ENCODE measurements at regions not wholly inside any gene's neighbourhood (a gene's known extent, or its start where the extent isn't known, plus 50 kb on each side); places are given as distances from the start of the nearest gene placed in this dataset.

GRCh38 chr20:57958050-57958420 is 248.2 kb upstream of the PMEPA1 start:
- no peak for DNase-seq (ENCODE audit: extremely low read depth, low read depth)

GRCh38 chr20:57957411-57958049 is 247.7 kb upstream of the PMEPA1 start:
- DNase-seq (ENCODE audit: extremely low read depth, low read depth), result no peak

GRCh38 chr20:57953638-57954037 is 243.8 kb upstream of the PMEPA1 start:
- no peak for DNase-seq (ENCODE audit: extremely low read depth, low read depth)

GRCh38 chr20:57952136-57952535 is 242.3 kb upstream of the PMEPA1 start:
- no peak for DNase-seq (ENCODE audit: extremely low read depth, low read depth)

- no peak for DNase-seq (ENCODE audit: extremely low read depth, low read depth)
Measured at GRCh38 chr20:57951549-57951948, 241.7 kb upstream of the PMEPA1 start.

GRCh38 chr20:57950764-57951485 is 241.1 kb upstream of the PMEPA1 start:
- no peak for DNase-seq (ENCODE audit: extremely low read depth, low read depth)

GRCh38 chr20:57948180-57948955 is 238.6 kb upstream of the PMEPA1 start:
- no peak for DNase-seq (ENCODE audit: extremely low read depth, low read depth)

GRCh38 chr20:57947421-57948179 is 237.8 kb upstream of the PMEPA1 start:
- no peak for DNase-seq (ENCODE audit: extremely low read depth, low read depth)

GRCh38 chr20:57946559-57947315 is 236.9 kb upstream of the PMEPA1 start:
- no peak for DNase-seq (ENCODE audit: extremely low read depth, low read depth)

- no peak for DNase-seq (ENCODE audit: extremely low read depth, low read depth)
Measured at GRCh38 chr20:57944988-57945387, 235.2 kb upstream of the PMEPA1 start.

GRCh38 chr20:57943950-57944349 is 234.1 kb upstream of the PMEPA1 start:
- DNase-seq (ENCODE audit: extremely low read depth, low read depth), result no peak

- DNase-seq (ENCODE audit: extremely low read depth, low read depth), result no peak
Measured at GRCh38 chr20:57943291-57943690, 233.5 kb upstream of the PMEPA1 start.

GRCh38 chr20:57941604-57942381 is 232.0 kb upstream of the PMEPA1 start:
- DNase-seq (ENCODE audit: extremely low read depth, low read depth), result no peak

GRCh38 chr20:57940868-57941522 is 231.2 kb upstream of the PMEPA1 start:
- no peak for DNase-seq (ENCODE audit: extremely low read depth, low read depth)

GRCh38 chr20:57940376-57940775 is 230.6 kb upstream of the PMEPA1 start:
- no peak for DNase-seq (ENCODE audit: extremely low read depth, low read depth)

- DNase-seq (ENCODE audit: extremely low read depth, low read depth), result no peak
Measured at GRCh38 chr20:57939499-57939898, 229.7 kb upstream of the PMEPA1 start.

- DNase-seq (ENCODE audit: extremely low read depth, low read depth), result no peak
Measured at GRCh38 chr20:57938158-57939108, 228.6 kb upstream of the PMEPA1 start.
